ENCODE measurements at regions not wholly inside any gene's neighbourhood (a gene's known extent, or its start where the extent isn't known, plus 50 kb on each side); places are given as distances from the start of the nearest gene placed in this dataset.
"Not testable (repeated sequence)": the region's sequence is repeated elsewhere in the genome, so short reads cannot be mapped to it uniquely, and the experiment has no call there.

GRCh38 chr7:57203161-57203791 lies 71.0 kb upstream of the ZNF479 start:
- FAIRE-seq = no peak
- TF ChIP-seq, protein P1, sequence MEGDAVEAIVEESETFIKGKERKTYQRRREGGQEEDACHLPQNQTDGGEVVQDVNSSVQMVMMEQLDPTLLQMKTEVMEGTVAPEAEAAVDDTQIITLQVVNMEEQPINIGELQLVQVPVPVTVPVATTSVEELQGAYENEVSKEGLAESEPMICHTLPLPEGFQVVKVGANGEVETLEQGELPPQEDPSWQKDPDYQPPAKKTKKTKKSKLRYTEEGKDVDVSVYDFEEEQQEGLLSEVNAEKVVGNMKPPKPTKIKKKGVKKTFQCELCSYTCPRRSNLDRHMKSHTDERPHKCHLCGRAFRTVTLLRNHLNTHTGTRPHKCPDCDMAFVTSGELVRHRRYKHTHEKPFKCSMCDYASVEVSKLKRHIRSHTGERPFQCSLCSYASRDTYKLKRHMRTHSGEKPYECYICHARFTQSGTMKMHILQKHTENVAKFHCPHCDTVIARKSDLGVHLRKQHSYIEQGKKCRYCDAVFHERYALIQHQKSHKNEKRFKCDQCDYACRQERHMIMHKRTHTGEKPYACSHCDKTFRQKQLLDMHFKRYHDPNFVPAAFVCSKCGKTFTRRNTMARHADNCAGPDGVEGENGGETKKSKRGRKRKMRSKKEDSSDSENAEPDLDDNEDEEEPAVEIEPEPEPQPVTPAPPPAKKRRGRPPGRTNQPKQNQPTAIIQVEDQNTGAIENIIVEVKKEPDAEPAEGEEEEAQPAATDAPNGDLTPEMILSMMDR (IDR thresholded peaks at IDR 0.05; ENCODE audit: insufficient read depth, low read length, severe bottlenecking) = no peak

DNA sequence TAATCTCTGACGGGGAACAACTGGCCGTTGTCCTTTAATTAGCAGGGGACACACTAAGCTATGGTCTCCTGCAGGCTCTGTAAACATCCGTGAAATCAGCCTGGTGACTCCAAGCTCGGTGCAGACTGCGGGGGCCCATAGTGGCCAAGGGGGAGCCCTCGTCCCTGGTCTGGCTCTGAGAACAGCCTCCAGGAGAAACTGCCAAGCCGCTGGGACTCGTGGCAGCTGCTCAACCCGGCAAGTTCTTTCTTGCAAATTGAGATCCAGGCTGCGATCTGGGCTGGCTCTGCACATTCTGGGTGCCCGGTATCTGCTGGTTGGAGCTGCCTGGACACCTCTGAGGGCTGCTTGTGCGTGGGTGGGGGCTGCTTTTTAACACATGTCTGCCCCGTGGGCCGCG lies 71.6 kb upstream of the ZNF479 start:
- not testable (repeated sequence) for FAIRE-seq; DNase-seq (ENCODE audit: low read depth); H3K4me3 ChIP-seq (ENCODE audit: low read depth, low read length); H3K36me3 ChIP-seq (ENCODE audit: control insufficient read depth, insufficient read depth, low read length); H3K27me3 ChIP-seq (ENCODE audit: control insufficient read depth, insufficient read depth, low read length)

More at GRCh38 chr7:57203161-57203791, 71.0 kb upstream of the ZNF479 start:
- no peaks in the 10 kb centered on the region for H3K36me3 ChIP-seq (ENCODE audit: control insufficient read depth, insufficient read depth, low read length)
- H3K4me3 ChIP-seq (ENCODE audit: low read depth, low read length) = no peak overlapping the region
- no peaks in the 10 kb centered on the region for H3K27me3 ChIP-seq (ENCODE audit: control insufficient read depth, insufficient read depth, low read length)
- DNase-seq (ENCODE audit: low read depth) = no peak

GRCh38 chr7:57204411-57204811 lies 72.2 kb upstream of the ZNF479 start:
- Histone ChIP-seq H3K4me3 (ENCODE audit: low read depth, low read length) (no peak overlapping the region), H3K36me3 (ENCODE audit: control insufficient read depth, insufficient read depth, low read length) (no peaks in the 10 kb centered on the region), H3K27me3 (ENCODE audit: control insufficient read depth, insufficient read depth, low read length) (no peaks in the 10 kb centered on the region)
- FAIRE-seq (no peak), DNase-seq (ENCODE audit: low read depth) (no peak)
- TF ChIP-seq, protein P1 (IDR thresholded peaks at IDR 0.05; ENCODE audit: insufficient read depth, low read length, severe bottlenecking) = no peak

DNA sequence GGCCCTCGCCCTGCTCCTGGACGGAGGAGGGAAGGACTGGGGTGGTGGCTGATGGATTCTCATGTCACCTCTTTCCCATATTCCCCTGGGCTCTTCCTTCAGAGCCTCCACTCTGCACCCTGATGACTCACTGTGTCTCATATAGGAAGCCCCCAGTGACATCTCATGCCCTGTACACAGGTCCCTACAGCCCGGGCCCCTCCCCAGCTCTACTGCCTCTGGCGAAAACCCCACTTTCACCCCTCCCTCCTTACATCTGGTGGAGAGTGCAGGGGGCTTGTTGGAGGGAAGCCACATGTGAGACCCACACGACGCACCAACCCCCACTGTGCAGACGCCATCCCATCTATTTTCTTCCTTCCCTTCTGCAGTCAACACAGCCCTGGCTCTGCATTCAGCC lies 72.8 kb upstream of the ZNF479 start:
- no peak for FAIRE-seq

GRCh38 chr7:57207836-57208235 lies 75.6 kb upstream of the ZNF479 start:
- DNase-seq (ENCODE audit: low read depth) = no peak
- no peak overlapping the region for H3K4me3 ChIP-seq (ENCODE audit: low read depth, low read length)
- H3K27me3 ChIP-seq (ENCODE audit: control insufficient read depth, insufficient read depth, low read length) = no peaks in the 10 kb centered on the region
- no peak for FAIRE-seq
- no peaks in the 10 kb centered on the region for H3K36me3 ChIP-seq (ENCODE audit: control insufficient read depth, insufficient read depth, low read length)
- TF ChIP-seq, protein P1 (IDR thresholded peaks at IDR 0.05; ENCODE audit: insufficient read depth, low read length, severe bottlenecking) = no peak

More for the DNA sequence above, 72.8 kb upstream of the ZNF479 start:
- no peak for DNase-seq (ENCODE audit: low read depth)
- Histone ChIP-seq H3K27me3 (ENCODE audit: control insufficient read depth, insufficient read depth, low read length) (no peaks in the 10 kb centered on the region), H3K4me3 (ENCODE audit: low read depth, low read length) (no peak overlapping the region), H3K36me3 (ENCODE audit: control insufficient read depth, insufficient read depth, low read length) (no peaks in the 10 kb centered on the region)
- TF ChIP-seq, protein P1 (IDR thresholded peaks at IDR 0.05; ENCODE audit: insufficient read depth, low read length, severe bottlenecking) = no peak

- DNase-seq (ENCODE audit: low read depth) (no peak), FAIRE-seq (no peak)
- H3K36me3 ChIP-seq (ENCODE audit: control insufficient read depth, insufficient read depth, low read length) = no peaks in the 10 kb centered on the region
- no peaks in the 10 kb centered on the region for H3K27me3 ChIP-seq (ENCODE audit: control insufficient read depth, insufficient read depth, low read length)
- H3K4me3 ChIP-seq (ENCODE audit: low read depth, low read length) = no peak overlapping the region
- TF ChIP-seq, protein P1 (IDR thresholded peaks at IDR 0.05; ENCODE audit: insufficient read depth, low read length, severe bottlenecking) = no peak
These were observed 78.0 kb upstream of the ZNF479 start for GRCh38 chr7:57210212-57210611.

All from bronchial epithelial cell (primary cell).